SK-N-SH treated with all-trans-retinoic acid at 6 μM for 48 hours (cell line): ENCODE measurements at regions not wholly inside any gene's neighbourhood (a gene's known extent, or its start where the extent isn't known, plus 50 kb on each side); places are given as distances from the start of the nearest gene placed in this dataset.

Source experiments
- ATAC-seq: fragments of 200-7000 bp; cut with Tn5 transposase; 3 replicates; pipeline ENCODE4 v1.9.1; 2020; ENCODE audit warnings: mild to moderate bottlenecking, moderate library complexity
- ARNTL ChIP-seq: fragments of 450-650 bp; formaldehyde crosslinking; IDR thresholded peaks from 2 replicates; pipeline ENCODE4 v1.5.0; 2020; ENCODE audit warnings: low read depth, mild to moderate bottlenecking, moderate library complexity, borderline replicate concordance
- BACH2 ChIP-seq: fragments of 250-450 bp; sonication (Bioruptor Pico); IDR thresholded peaks from 2 replicates; pipeline ENCODE4 v1.9.0; 2021; ENCODE audit warnings: mild to moderate bottlenecking, borderline replicate concordance
- CREB5 ChIP-seq: fragments of 250-450 bp; sonication (Bioruptor Pico); IDR thresholded peaks from 2 replicates; pipeline ENCODE4 v1.5.1; 2020; ENCODE audit warnings: low read depth, mild to moderate bottlenecking, moderate library complexity
- CSDC2 ChIP-seq: fragments of 250-450 bp; sonication (Bioruptor Pico); IDR thresholded peaks from 2 replicates; pipeline ENCODE4 v1.5.0; 2020; ENCODE audit warnings: mild to moderate bottlenecking, moderate library complexity
- CSRNP3 ChIP-seq: fragments of 250-450 bp; sonication (Bioruptor Pico); IDR thresholded peaks from 2 replicates; pipeline ENCODE4 v1.5.1; 2021; ENCODE audit warnings: mild to moderate bottlenecking, moderate library complexity
- ESRRG ChIP-seq: fragments of 250-450 bp; sonication (Bioruptor Pico); IDR thresholded peaks from 2 replicates; pipeline ENCODE4 v1.6.1; 2021; ENCODE audit warnings: mild to moderate bottlenecking
- GLIS3 ChIP-seq: fragments of 250-450 bp; sonication (Bioruptor Pico); IDR thresholded peaks from 2 replicates; pipeline ENCODE4 v1.5.0; 2020; ENCODE audit warnings: mild to moderate bottlenecking, moderate library complexity
- ISL1 ChIP-seq: fragments of 250-450 bp; sonication (Bioruptor Pico); IDR thresholded peaks from 2 replicates; pipeline ENCODE4 v2.1.2; 2022; ENCODE audit warnings: mild to moderate bottlenecking, moderate library complexity
- OSR1 ChIP-seq: fragments of 250-450 bp; sonication (Bioruptor Pico); IDR thresholded peaks from 2 replicates; pipeline ENCODE4 v1.8.0; 2022; ENCODE audit warnings: moderate library complexity, mild to moderate bottlenecking, inconsistent platforms
- PATZ1 ChIP-seq: fragments of 250-450 bp; sonication (Bioruptor Pico); IDR thresholded peaks from 2 replicates; pipeline ENCODE4 v1.8.0; 2020; ENCODE audit warnings: mild to moderate bottlenecking, moderate library complexity, borderline replicate concordance
- POU6F1 ChIP-seq: fragments of 250-450 bp; sonication (Bioruptor Pico); IDR thresholded peaks from 2 replicates; pipeline ENCODE4 v1.8.0; 2021; ENCODE audit warnings: low read depth, mild to moderate bottlenecking, moderate library complexity, borderline replicate concordance
- PPARA ChIP-seq: fragments of 250-450 bp; sonication (Bioruptor Pico); IDR thresholded peaks from 2 replicates; pipeline ENCODE4 v1.5.0; 2020; ENCODE audit warnings: mild to moderate bottlenecking, borderline replicate concordance
- RARB ChIP-seq: fragments of 250-450 bp; sonication (Bioruptor Pico); IDR thresholded peaks from 2 replicates; pipeline ENCODE4 v1.8.0; 2021; ENCODE audit warnings: mild to moderate bottlenecking, moderate library complexity
- SNAI2 ChIP-seq: fragments of 250-450 bp; sonication (Bioruptor Pico); IDR thresholded peaks from 2 replicates; pipeline ENCODE4 v1.5.0; 2020; ENCODE audit warnings: mild to moderate bottlenecking, moderate library complexity
- TCF4 ChIP-seq: fragments of 250-450 bp; sonication (Bioruptor Pico); IDR thresholded peaks from 2 replicates; pipeline ENCODE4 v1.8.0; 2021; ENCODE audit warnings: mild to moderate bottlenecking, moderate library complexity, borderline replicate concordance
- TOX ChIP-seq: fragments of 250-450 bp; sonication (Bioruptor Pico); IDR thresholded peaks from 2 replicates; pipeline ENCODE4 v1.8.0; 2021; ENCODE audit warnings: mild to moderate bottlenecking, moderate library complexity, borderline replicate concordance
- TSHZ2 ChIP-seq: fragments of 250-450 bp; sonication (Bioruptor Pico); IDR thresholded peaks from 2 replicates; pipeline ENCODE4 v1.5.0; 2020; ENCODE audit warnings: mild to moderate bottlenecking, moderate library complexity
- ZC3H10 ChIP-seq: fragments of 250-450 bp; sonication (Bioruptor Pico); IDR thresholded peaks from 2 replicates; pipeline ENCODE4 v1.5.1; 2021; ENCODE audit warnings: mild to moderate bottlenecking, moderate library complexity
- ZFP3 ChIP-seq: fragments of 250-450 bp; sonication (Bioruptor Pico); IDR thresholded peaks from 2 replicates; pipeline ENCODE4 v1.5.0; 2020; ENCODE audit warnings: mild to moderate bottlenecking, moderate library complexity
- ZFP30 ChIP-seq: fragments of 450-650 bp; formaldehyde crosslinking; IDR thresholded peaks from 2 replicates; pipeline ENCODE4 v1.5.0; 2022; ENCODE audit warnings: mild to moderate bottlenecking, moderate library complexity
- ZNF565 ChIP-seq: fragments of 450-650 bp; formaldehyde crosslinking; conservative IDR thresholded peaks from 2 replicates; pipeline ENCODE4 v1.5.0; 2020; ENCODE audit warnings: low read depth, mild to moderate bottlenecking, moderate library complexity
- ZNF70 ChIP-seq: fragments of 450-650 bp; formaldehyde crosslinking; IDR thresholded peaks from 2 replicates; pipeline ENCODE4 v1.5.0; 2020; ENCODE audit warnings: mild to moderate bottlenecking, moderate library complexity
- ZNF8 ChIP-seq: fragments of 450-650 bp; formaldehyde crosslinking; IDR thresholded peaks from 2 replicates; pipeline ENCODE4 v1.5.0; 2020; ENCODE audit warnings: mild to moderate bottlenecking, moderate library complexity

- no peak for TF ChIP-seq CREB5 (CRISPR knock-in tag)
Observed at GRCh38 chr3:193777524-193777923, 184.5 kb downstream of the OPA1 start (continued).

- ATAC-seq, result no peak
- TF ChIP-seq POU6F1, result no peak
Observed at GRCh38 chr3:193778676-193779075, 185.7 kb downstream of the OPA1 start.

- TF ChIP-seq ISL1 (CRISPR knock-in tag), result no peak
- no peak for TF ChIP-seq POU6F1
- TF ChIP-seq ZNF70, result no peak
- no peak for TF ChIP-seq GLIS3 (CRISPR knock-in tag)
- TF ChIP-seq PATZ1, result no peak
- no peak for TF ChIP-seq SNAI2
- no peak for TF ChIP-seq BACH2
- no peak for TF ChIP-seq TOX (CRISPR knock-in tag)
- TF ChIP-seq TCF4 (CRISPR knock-in tag), result no peak
- no peak for TF ChIP-seq RARB (CRISPR knock-in tag)
- no peak for TF ChIP-seq ZNF565
- no peak for TF ChIP-seq CSRNP3 (CRISPR knock-in tag)
- no peak for TF ChIP-seq TSHZ2
- no peak for TF ChIP-seq ARNTL (CRISPR knock-in tag)
- TF ChIP-seq CSDC2 (CRISPR knock-in tag), result no peak
- no peak for TF ChIP-seq OSR1
- TF ChIP-seq CREB5 (CRISPR knock-in tag), result no peak
- no peak for ATAC-seq
Observed at GRCh38 chr3:193779933-193780332, 186.9 kb downstream of the OPA1 start.

GRCh38 chr3:193780397-193780796, 187.4 kb downstream of the OPA1 start:
- ATAC-seq, result no peak
- TF ChIP-seq ZNF8 (CRISPR knock-in tag), result no peak
- no peak for TF ChIP-seq GLIS3 (CRISPR knock-in tag)
- TF ChIP-seq ZFP3 (CRISPR knock-in tag), result no peak
- no peak for TF ChIP-seq PPARA (CRISPR knock-in tag)
- no peak for TF ChIP-seq ARNTL (CRISPR knock-in tag)
- TF ChIP-seq CREB5 (CRISPR knock-in tag), result no peak
- TF ChIP-seq ZC3H10 (CRISPR knock-in tag), result no peak
- no peak for TF ChIP-seq TCF4 (CRISPR knock-in tag)
- TF ChIP-seq SNAI2, result no peak
- TF ChIP-seq ISL1 (CRISPR knock-in tag), result no peak
- TF ChIP-seq ESRRG (CRISPR knock-in tag), result no peak
- TF ChIP-seq ZFP30 (CRISPR knock-in tag), result no peak
